Neural cell (in vitro differentiated cells): ENCODE measurements at regions not wholly inside any gene's neighbourhood (a gene's known extent, or its start where the extent isn't known, plus 50 kb on each side); places are given as distances from the start of the nearest gene placed in this dataset.

Experiments used
- H2AFZ ChIP-seq: fragments of 200-600, 300-800 bp; sonication (generic), shearing (Covaris generic); 2 replicates; pipeline ENCODE4 v1.6.0; 2014; ENCODE audit warnings: low read depth, mild to moderate bottlenecking, antibody characterized with exemption, low read length, moderate library complexity
- H3F3A ChIP-seq: fragments of 200-600 bp; shearing (Covaris generic); 2 replicates; pipeline ENCODE4 v1.6.1; 2016; ENCODE audit warnings: mild to moderate bottlenecking, moderate library complexity, mixed read lengths, antibody characterized with exemption, low read length; ENCODE audit not compliant: insufficient read depth, poor library complexity, severe bottlenecking
- H3K27ac ChIP-seq: fragments of 200-600, 300-800 bp; sonication (generic), shearing (Covaris generic); 2 replicates; pipeline ENCODE4 v1.5.1; 2014; ENCODE audit warnings: mild to moderate bottlenecking, low read length, moderate library complexity
- H3K27me3 ChIP-seq: fragments of 300-800, 200-600 bp; sonication (generic), shearing (Covaris generic); 2 replicates; pipeline ENCODE4 v1.6.0; 2014; ENCODE audit warnings: mild to moderate bottlenecking, low read depth, low read length, moderate library complexity; ENCODE audit not compliant: insufficient read depth
- H3K36me3 ChIP-seq: fragments of 300-800, 200-600 bp; sonication (generic), shearing (Covaris generic); 2 replicates; pipeline ENCODE4 v1.5.1; 2014; ENCODE audit warnings: mild to moderate bottlenecking, antibody characterized with exemption, low read length, moderate library complexity; ENCODE audit not compliant: insufficient read depth
- H3K4me2 ChIP-seq: fragments of 300-800, 200-600 bp; sonication (generic), shearing (Covaris generic); 2 replicates; pipeline ENCODE4 v1.6.0; 2014; ENCODE audit warnings: mild to moderate bottlenecking, low read length
- H3K4me3 ChIP-seq: fragments of 300-800, 200-600 bp; sonication (generic), shearing (Covaris generic); 2 replicates; pipeline ENCODE4 v1.5.1; 2014; ENCODE audit warnings: mild to moderate bottlenecking, low read length, moderate library complexity
- H3K79me2 ChIP-seq: fragments of 200-600 bp; shearing (Covaris generic); replicated peaks from 2 replicates; pipeline ENCODE4 v1.6.0; 2014; ENCODE audit warnings: mild to moderate bottlenecking, low read length, moderate library complexity; ENCODE audit not compliant: insufficient read depth
- H3K9ac ChIP-seq: fragments of 300-800, 200-600 bp; sonication (generic), shearing (Covaris generic); 2 replicates; pipeline ENCODE4 v1.6.1; 2016; ENCODE audit warnings: mild to moderate bottlenecking, low read length, mixed read lengths
- H3K9me2 ChIP-seq: fragments of 200-600 bp; shearing (Covaris generic); 2 replicates; pipeline ENCODE4 v1.6.1; 2016; ENCODE audit warnings: mild to moderate bottlenecking, low read length, mixed read lengths; ENCODE audit not compliant: insufficient read depth
- H3K9me3 ChIP-seq: fragments of 200-600, 300-800 bp; sonication (generic), shearing (Covaris generic); 2 replicates; pipeline ENCODE4 v1.6.1; 2016; ENCODE audit warnings: mild to moderate bottlenecking, mixed run types, low read length, moderate library complexity, mixed read lengths
- H4K20me1 ChIP-seq: fragments of 200-600 bp; shearing (Covaris generic); 2 replicates; pipeline ENCODE4 v1.6.1; 2016; ENCODE audit warnings: mild to moderate bottlenecking, mixed run types; ENCODE audit not compliant: insufficient read depth
- EP300 ChIP-seq: fragments of 450-650 bp; conservative IDR thresholded peaks from 2 replicates; pipeline ENCODE4 v1.6.1; 2014; ENCODE audit warnings: antibody characterized with exemption, mild to moderate bottlenecking, moderate library complexity; ENCODE audit not compliant: poor library complexity, severe bottlenecking
- EZH2 ChIP-seq: fragments of 200-600, 300-800 bp; shearing (Covaris generic), sonication (generic); IDR thresholded peaks from 2 replicates; pipeline ENCODE4 v1.6.1; 2014; ENCODE audit warnings: antibody characterized with exemption, low read length, borderline replicate concordance, mild to moderate bottlenecking; ENCODE audit not compliant: insufficient read depth, poor library complexity, severe bottlenecking
- MXI1 ChIP-seq: fragments of 450-650 bp; conservative IDR thresholded peaks from 2 replicates; pipeline ENCODE4 v1.6.1; 2014; ENCODE audit warnings: antibody characterized with exemption, mild to moderate bottlenecking; ENCODE audit not compliant: poor library complexity, severe bottlenecking
- POLR2AphosphoS5 ChIP-seq: IDR thresholded peaks from 2 replicates; pipeline ENCODE4 v1.6.1; 2012
- RAD21 ChIP-seq: fragments of 450-650 bp; conservative IDR thresholded peaks from 2 replicates; pipeline ENCODE4 v1.6.1; 2014; ENCODE audit warnings: antibody characterized with exemption, mild to moderate bottlenecking, moderate library complexity
- SMC3 ChIP-seq: fragments of 450-650 bp; conservative IDR thresholded peaks from 2 replicates; pipeline ENCODE4 v1.6.1; 2014; ENCODE audit warnings: antibody characterized with exemption, mild to moderate bottlenecking, moderate library complexity; ENCODE audit not compliant: poor library complexity
- TAF1 ChIP-seq: IDR thresholded peaks from 2 replicates; pipeline ENCODE4 v1.6.1; 2012; ENCODE audit warnings: low read depth
- TF ChIP-seq, protein P1 (sequence below): IDR thresholded peaks from 2 replicates; pipeline ENCODE4 v1.6.1; 2012; ENCODE audit warnings: borderline replicate concordance
- TF ChIP-seq, protein P2 (sequence below): fragments of 450-650 bp; IDR thresholded peaks from 2 replicates; pipeline ENCODE4 v1.5.1; 2014; ENCODE audit warnings: antibody characterized with exemption, mild to moderate bottlenecking, moderate library complexity; ENCODE audit not compliant: poor library complexity, severe bottlenecking

GRCh38 chr5:110087829-110088228 is 398.1 kb downstream of the MAN2A1 start:
- Histone ChIP-seq H3K36me3 (no peaks in the 10 kb centered on the region), H3K9ac (no peak overlapping the region), H3K9me3 (no peaks in the 10 kb centered on the region), H4K20me1 (no peaks in the 10 kb centered on the region), H3K27me3 (no peaks in the 10 kb centered on the region), H3K27ac (no peak overlapping the region), H3K4me3 (no peak overlapping the region), H3K4me2 (no peak overlapping the region), H3F3A (no peaks in the 10 kb centered on the region), H2AFZ (no peak overlapping the region), H3K79me2 (no peaks in the 10 kb centered on the region), H3K9me2 (no peaks in the 10 kb centered on the region)
- TF ChIP-seq EP300: no peak
- TF ChIP-seq MXI1: no peak

DNA sequence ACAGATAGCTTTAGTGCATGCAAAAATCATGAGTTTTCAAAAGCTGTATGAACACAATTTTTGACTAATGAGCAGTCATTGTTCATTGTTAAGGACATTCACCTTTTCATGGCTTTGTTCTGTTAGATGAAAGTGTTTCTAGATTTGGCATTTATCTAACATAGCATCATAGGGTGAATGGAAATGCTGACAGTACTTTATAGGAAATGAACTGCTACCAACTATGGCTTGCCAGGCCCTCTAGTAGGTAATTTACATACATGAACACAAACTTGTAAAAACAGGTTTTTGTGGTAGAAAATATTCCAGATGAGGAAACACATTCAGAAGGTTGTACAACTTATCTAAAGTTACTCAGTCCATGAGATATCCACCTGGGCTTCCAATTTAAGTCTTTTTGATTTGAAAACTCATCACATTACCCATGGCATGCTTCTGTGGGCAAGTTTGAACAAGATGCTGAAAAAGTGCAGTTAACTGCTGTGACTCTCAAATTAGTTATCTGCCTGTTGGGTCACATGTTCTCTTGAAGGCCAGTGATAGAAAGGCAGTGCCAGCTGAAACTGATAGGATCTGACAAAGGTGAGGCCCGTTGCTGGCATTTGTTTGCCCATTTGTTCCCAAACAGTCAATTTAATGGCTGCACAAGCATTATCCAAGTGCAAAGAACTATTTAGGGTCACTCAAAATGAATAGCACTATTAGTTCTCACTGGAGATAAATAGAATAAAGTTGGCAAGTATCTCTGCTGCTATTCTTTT is 399.1 kb downstream of the MAN2A1 start:
- no peak overlapping the region for H3K9ac ChIP-seq
- no peak overlapping the region for H3K4me3 ChIP-seq
- H3K9me2 ChIP-seq: no peaks in the 10 kb centered on the region
- H3K27me3 ChIP-seq: no peaks in the 10 kb centered on the region
- no peaks in the 10 kb centered on the region for H3K36me3 ChIP-seq
- H2AFZ ChIP-seq: no peak overlapping the region
- TF ChIP-seq, protein P1, sequence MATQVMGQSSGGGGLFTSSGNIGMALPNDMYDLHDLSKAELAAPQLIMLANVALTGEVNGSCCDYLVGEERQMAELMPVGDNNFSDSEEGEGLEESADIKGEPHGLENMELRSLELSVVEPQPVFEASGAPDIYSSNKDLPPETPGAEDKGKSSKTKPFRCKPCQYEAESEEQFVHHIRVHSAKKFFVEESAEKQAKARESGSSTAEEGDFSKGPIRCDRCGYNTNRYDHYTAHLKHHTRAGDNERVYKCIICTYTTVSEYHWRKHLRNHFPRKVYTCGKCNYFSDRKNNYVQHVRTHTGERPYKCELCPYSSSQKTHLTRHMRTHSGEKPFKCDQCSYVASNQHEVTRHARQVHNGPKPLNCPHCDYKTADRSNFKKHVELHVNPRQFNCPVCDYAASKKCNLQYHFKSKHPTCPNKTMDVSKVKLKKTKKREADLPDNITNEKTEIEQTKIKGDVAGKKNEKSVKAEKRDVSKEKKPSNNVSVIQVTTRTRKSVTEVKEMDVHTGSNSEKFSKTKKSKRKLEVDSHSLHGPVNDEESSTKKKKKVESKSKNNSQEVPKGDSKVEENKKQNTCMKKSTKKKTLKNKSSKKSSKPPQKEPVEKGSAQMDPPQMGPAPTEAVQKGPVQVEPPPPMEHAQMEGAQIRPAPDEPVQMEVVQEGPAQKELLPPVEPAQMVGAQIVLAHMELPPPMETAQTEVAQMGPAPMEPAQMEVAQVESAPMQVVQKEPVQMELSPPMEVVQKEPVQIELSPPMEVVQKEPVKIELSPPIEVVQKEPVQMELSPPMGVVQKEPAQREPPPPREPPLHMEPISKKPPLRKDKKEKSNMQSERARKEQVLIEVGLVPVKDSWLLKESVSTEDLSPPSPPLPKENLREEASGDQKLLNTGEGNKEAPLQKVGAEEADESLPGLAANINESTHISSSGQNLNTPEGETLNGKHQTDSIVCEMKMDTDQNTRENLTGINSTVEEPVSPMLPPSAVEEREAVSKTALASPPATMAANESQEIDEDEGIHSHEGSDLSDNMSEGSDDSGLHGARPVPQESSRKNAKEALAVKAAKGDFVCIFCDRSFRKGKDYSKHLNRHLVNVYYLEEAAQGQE: no peak
- TF ChIP-seq EZH2: no peak
- TF ChIP-seq POLR2AphosphoS5: no peak
- TF ChIP-seq RAD21: no peak
- TF ChIP-seq MXI1: no peak
- TF ChIP-seq, protein P2, sequence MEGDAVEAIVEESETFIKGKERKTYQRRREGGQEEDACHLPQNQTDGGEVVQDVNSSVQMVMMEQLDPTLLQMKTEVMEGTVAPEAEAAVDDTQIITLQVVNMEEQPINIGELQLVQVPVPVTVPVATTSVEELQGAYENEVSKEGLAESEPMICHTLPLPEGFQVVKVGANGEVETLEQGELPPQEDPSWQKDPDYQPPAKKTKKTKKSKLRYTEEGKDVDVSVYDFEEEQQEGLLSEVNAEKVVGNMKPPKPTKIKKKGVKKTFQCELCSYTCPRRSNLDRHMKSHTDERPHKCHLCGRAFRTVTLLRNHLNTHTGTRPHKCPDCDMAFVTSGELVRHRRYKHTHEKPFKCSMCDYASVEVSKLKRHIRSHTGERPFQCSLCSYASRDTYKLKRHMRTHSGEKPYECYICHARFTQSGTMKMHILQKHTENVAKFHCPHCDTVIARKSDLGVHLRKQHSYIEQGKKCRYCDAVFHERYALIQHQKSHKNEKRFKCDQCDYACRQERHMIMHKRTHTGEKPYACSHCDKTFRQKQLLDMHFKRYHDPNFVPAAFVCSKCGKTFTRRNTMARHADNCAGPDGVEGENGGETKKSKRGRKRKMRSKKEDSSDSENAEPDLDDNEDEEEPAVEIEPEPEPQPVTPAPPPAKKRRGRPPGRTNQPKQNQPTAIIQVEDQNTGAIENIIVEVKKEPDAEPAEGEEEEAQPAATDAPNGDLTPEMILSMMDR: no peak
- TF ChIP-seq EP300: no peak
- no peak for TF ChIP-seq SMC3
- TF ChIP-seq TAF1: no peak
- H3K27ac ChIP-seq: no peak overlapping the region
- H3K9me3 ChIP-seq: no peaks in the 10 kb centered on the region
- no peaks in the 10 kb centered on the region for H3K79me2 ChIP-seq
- no peaks in the 10 kb centered on the region for H3F3A ChIP-seq
- no peaks in the 10 kb centered on the region for H4K20me1 ChIP-seq
- H3K4me2 ChIP-seq: no peak overlapping the region
